ENCODE measurements at regions not wholly inside any gene's neighbourhood (a gene's known extent, or its start where the extent isn't known, plus 50 kb on each side); places are given as distances from the start of the nearest gene placed in this dataset.

DNA sequence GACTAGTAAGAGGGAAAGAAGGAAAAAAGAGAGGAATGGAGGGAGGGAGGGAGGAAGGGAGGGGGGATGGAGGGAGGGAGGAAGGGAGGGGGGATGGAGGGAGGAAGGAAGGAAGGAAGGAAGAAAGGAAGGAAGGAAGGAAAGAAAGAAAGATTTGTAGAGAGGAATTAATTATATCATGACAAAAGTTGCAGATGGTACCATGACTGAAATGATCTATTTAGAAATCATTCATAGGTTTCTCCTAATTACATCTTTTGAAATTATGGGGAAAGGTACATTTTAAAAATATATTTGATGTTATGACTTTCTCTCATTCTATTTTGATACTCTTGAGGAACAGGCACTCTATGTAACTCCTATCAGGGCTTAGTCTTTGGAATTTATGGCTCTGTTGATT lies 236.2 kb upstream of the BTG1 start:
- TF ChIP-seq, protein P1, sequence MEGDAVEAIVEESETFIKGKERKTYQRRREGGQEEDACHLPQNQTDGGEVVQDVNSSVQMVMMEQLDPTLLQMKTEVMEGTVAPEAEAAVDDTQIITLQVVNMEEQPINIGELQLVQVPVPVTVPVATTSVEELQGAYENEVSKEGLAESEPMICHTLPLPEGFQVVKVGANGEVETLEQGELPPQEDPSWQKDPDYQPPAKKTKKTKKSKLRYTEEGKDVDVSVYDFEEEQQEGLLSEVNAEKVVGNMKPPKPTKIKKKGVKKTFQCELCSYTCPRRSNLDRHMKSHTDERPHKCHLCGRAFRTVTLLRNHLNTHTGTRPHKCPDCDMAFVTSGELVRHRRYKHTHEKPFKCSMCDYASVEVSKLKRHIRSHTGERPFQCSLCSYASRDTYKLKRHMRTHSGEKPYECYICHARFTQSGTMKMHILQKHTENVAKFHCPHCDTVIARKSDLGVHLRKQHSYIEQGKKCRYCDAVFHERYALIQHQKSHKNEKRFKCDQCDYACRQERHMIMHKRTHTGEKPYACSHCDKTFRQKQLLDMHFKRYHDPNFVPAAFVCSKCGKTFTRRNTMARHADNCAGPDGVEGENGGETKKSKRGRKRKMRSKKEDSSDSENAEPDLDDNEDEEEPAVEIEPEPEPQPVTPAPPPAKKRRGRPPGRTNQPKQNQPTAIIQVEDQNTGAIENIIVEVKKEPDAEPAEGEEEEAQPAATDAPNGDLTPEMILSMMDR (IDR thresholded peaks at IDR 0.05 in 2 of 3, conservative IDR thresholded peaks at IDR 0.05 in 1 of 3; ENCODE audit: borderline replicate concordance in 1 of 3, insufficient read depth in 1 of 3, low read depth in 2 of 3, low read length in 2 of 3), result no peak
- no peak for TF ChIP-seq POLR2A (IDR thresholded peaks at IDR 0.05; ENCODE audit: borderline replicate concordance, extremely low read depth, insufficient read depth, insufficient read length)
- TF ChIP-seq SP1 (IDR thresholded peaks at IDR 0.05; ENCODE audit: low read depth), result no peak
- no peak for TF ChIP-seq TCF7L2 (IDR thresholded peaks at IDR 0.05; ENCODE audit: borderline replicate concordance, extremely low read depth, insufficient read depth, insufficient read length)
- no peak for TF ChIP-seq EGR1 (IDR thresholded peaks at IDR 0.05; ENCODE audit: low read depth)
- no peak for TF ChIP-seq EZH2 (IDR thresholded peaks at IDR 0.05)

Measured in HCT116 (cell line).